ENCODE measurements at regions not wholly inside any gene's neighbourhood (a gene's known extent, or its start where the extent isn't known, plus 50 kb on each side); places are given as distances from the start of the nearest gene placed in this dataset.

DNA sequence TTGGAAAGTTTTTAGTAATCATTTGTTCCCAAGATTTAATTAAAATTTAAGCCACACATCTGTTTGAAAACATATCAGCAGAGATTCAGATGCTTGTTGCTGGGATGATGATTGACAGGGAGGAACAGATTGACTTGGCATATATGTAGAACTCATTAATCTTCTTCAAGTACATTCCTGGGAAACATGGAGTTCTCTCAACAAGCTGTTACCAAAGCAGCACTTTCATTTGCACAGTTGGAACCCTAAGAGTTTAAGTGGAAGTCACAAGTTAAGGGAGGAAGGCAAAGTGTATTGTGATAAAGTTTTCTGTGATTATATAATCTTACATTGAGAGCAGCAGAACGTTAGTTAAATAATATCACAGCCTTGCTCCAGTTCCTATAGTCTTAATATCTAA lies 485.4 kb upstream of the CELF2 start:
- Histone ChIP-seq H3K27me3 (no peaks in the 10 kb centered on the region), H3K36me3 (no peaks in the 10 kb centered on the region), H3K4me3 (no peak overlapping the region), H3K27ac (no peak overlapping the region), H3K9me3 (no peaks in the 10 kb centered on the region), H3K4me1 (ENCODE audit: insufficient read depth) (peaks cover 4% of the 10 kb centered on the region)
- TF ChIP-seq EP300 (IDR thresholded peaks at IDR 0.05), result no peak
- intact Hi-C loops (cut with DNase I), result no loop called here
- 45 to 74% (median 65%) methylated on average over 1 of the region's 1 CpG for WGBS, 3 donors
- DNase-seq, result no peak

DNA sequence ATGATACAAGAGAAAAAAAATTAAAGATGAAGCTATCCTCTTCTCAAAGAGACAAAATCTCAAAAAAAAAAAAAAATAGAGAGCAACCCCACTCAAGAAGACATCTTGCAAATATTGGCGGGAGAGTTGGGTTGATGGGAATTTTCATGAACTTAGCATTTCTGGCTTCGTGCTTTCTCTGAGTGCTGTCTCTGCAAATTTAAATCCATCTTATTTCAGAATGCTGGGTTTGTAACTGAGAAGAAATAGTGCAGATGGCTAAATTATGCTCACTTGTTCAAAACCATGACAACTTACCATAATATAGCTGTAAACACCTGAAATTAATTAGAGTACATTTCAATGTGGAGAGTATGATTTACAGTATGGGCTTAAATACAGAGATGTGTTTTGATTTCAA lies 484.8 kb upstream of the CELF2 start:
- Histone ChIP-seq H3K4me1 (ENCODE audit: insufficient read depth) (peaks cover 4% of the 10 kb centered on the region), H3K27me3 (no peaks in the 10 kb centered on the region), H3K36me3 (no peaks in the 10 kb centered on the region), H3K4me3 (no peak overlapping the region), H3K9me3 (no peaks in the 10 kb centered on the region), H3K27ac (no peak overlapping the region)
- TF ChIP-seq POLR2A (IDR thresholded peaks at IDR 0.05) (no peak), EP300 (IDR thresholded peaks at IDR 0.05) (no peak)
- TF ChIP-seq, protein P1, sequence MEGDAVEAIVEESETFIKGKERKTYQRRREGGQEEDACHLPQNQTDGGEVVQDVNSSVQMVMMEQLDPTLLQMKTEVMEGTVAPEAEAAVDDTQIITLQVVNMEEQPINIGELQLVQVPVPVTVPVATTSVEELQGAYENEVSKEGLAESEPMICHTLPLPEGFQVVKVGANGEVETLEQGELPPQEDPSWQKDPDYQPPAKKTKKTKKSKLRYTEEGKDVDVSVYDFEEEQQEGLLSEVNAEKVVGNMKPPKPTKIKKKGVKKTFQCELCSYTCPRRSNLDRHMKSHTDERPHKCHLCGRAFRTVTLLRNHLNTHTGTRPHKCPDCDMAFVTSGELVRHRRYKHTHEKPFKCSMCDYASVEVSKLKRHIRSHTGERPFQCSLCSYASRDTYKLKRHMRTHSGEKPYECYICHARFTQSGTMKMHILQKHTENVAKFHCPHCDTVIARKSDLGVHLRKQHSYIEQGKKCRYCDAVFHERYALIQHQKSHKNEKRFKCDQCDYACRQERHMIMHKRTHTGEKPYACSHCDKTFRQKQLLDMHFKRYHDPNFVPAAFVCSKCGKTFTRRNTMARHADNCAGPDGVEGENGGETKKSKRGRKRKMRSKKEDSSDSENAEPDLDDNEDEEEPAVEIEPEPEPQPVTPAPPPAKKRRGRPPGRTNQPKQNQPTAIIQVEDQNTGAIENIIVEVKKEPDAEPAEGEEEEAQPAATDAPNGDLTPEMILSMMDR (IDR thresholded peaks at IDR 0.05), result no peak
- 92 to 98% (median 92%) methylated on average over 2 of the region's 2 CpGs for WGBS, 3 donors
- no peak for DNase-seq
- intact Hi-C loops (cut with DNase I), result no loop called here

GRCh38 chr10:10533437-10533836 lies 484.2 kb upstream of the CELF2 start:
- no peaks in the 10 kb centered on the region for H3K9me3 ChIP-seq
- intact Hi-C loops (cut with DNase I), result no loop called here
- 90 to 93% (median 93%) methylated on average over 3 of the region's 3 CpGs for WGBS, 3 donors
- no peak for TF ChIP-seq POLR2A (IDR thresholded peaks at IDR 0.05)
- no peak for TF ChIP-seq EP300 (IDR thresholded peaks at IDR 0.05)
- TF ChIP-seq, protein P1 (IDR thresholded peaks at IDR 0.05), result no peak
- no peaks in the 10 kb centered on the region for H3K36me3 ChIP-seq
- no peaks in the 10 kb centered on the region for H3K27me3 ChIP-seq
- no peak for DNase-seq
- peaks cover 4% of the 10 kb centered on the region for H3K4me1 ChIP-seq (ENCODE audit: insufficient read depth)
- no peak overlapping the region for H3K4me3 ChIP-seq
- H3K27ac ChIP-seq, result no peak overlapping the region

- no peaks in the 10 kb centered on the region for H3K27me3 ChIP-seq
- intact Hi-C loops (cut with DNase I), result no loop called here
- no peak for DNase-seq
- H3K27ac ChIP-seq, result no peak overlapping the region
- H3K36me3 ChIP-seq, result no peaks in the 10 kb centered on the region
- no peak overlapping the region for H3K4me3 ChIP-seq
- 58 to 80% (median 71%) methylated on average over 1 of the region's 1 CpG for WGBS, 3 donors
- TF ChIP-seq, protein P1 (IDR thresholded peaks at IDR 0.05), result no peak
- TF ChIP-seq POLR2A (IDR thresholded peaks at IDR 0.05) (no peak), EP300 (IDR thresholded peaks at IDR 0.05) (no peak)
- H3K4me1 ChIP-seq (ENCODE audit: insufficient read depth), result no peaks in the 10 kb centered on the region
- H3K9me3 ChIP-seq, result no peaks in the 10 kb centered on the region
These were observed 479.3 kb upstream of the CELF2 start for GRCh38 chr10:10538326-10538725.

GRCh38 chr10:10540398-10540797 lies 477.3 kb upstream of the CELF2 start:
- no peaks in the 10 kb centered on the region for H3K9me3 ChIP-seq
- H3K27me3 ChIP-seq, result no peaks in the 10 kb centered on the region
- intact Hi-C loops (cut with DNase I), result no loop called here
- TF ChIP-seq POLR2A (IDR thresholded peaks at IDR 0.05) (no peak), EP300 (IDR thresholded peaks at IDR 0.05) (no peak)
- TF ChIP-seq, protein P1 (IDR thresholded peaks at IDR 0.05), result no peak
- no peaks in the 10 kb centered on the region for H3K36me3 ChIP-seq
- DNase-seq, result no peak
- H3K27ac ChIP-seq, result no peak overlapping the region
- H3K4me3 ChIP-seq, result no peak overlapping the region
- no peaks in the 10 kb centered on the region for H3K4me1 ChIP-seq (ENCODE audit: insufficient read depth)
- WGBS, 3 donors, result 80 to 82% (median 80%) methylated on average over 3 of the region's 3 CpGs
